ENCODE measurements at regions not wholly inside any gene's neighbourhood (a gene's known extent, or its start where the extent isn't known, plus 50 kb on each side); places are given as distances from the start of the nearest gene placed in this dataset.

GRCh38 chr6:140812636-140813035 is 1320.1 kb upstream of the GJE1 start:
- H3K4me1 ChIP-seq = no peaks in the 10 kb centered on the region
- H3K27me3 ChIP-seq = no peaks in the 10 kb centered on the region
- no peaks in the 10 kb centered on the region for H3K9me3 ChIP-seq
- no peaks in the 10 kb centered on the region for H3K36me3 ChIP-seq
- DNase-seq (ENCODE audit: low spot score) = no peak
- H3K27ac ChIP-seq = no peak overlapping the region
- TF ChIP-seq CTCF (IDR thresholded peaks at IDR 0.05) = no peak
- no peak overlapping the region for H3K4me3 ChIP-seq

- TF ChIP-seq CTCF (IDR thresholded peaks at IDR 0.05) = no peak
- Histone ChIP-seq H3K36me3 (no peaks in the 10 kb centered on the region), H3K27ac (no peak overlapping the region), H3K27me3 (no peaks in the 10 kb centered on the region), H3K4me3 (no peak overlapping the region), H3K9me3 (no peaks in the 10 kb centered on the region), H3K4me1 (no peaks in the 10 kb centered on the region)
- no peak for DNase-seq (ENCODE audit: low spot score)
Observed at GRCh38 chr6:140811642-140812041, 1321.1 kb upstream of the GJE1 start.

GRCh38 chr6:140809694-140810101 is 1323.0 kb upstream of the GJE1 start:
- no peak overlapping the region for H3K4me3 ChIP-seq
- no peaks in the 10 kb centered on the region for H3K36me3 ChIP-seq
- H3K27me3 ChIP-seq = no peaks in the 10 kb centered on the region
- TF ChIP-seq CTCF (IDR thresholded peaks at IDR 0.05) = no peak
- H3K9me3 ChIP-seq = no peaks in the 10 kb centered on the region
- H3K27ac ChIP-seq = no peak overlapping the region
- no peak for DNase-seq (ENCODE audit: low spot score)
- H3K4me1 ChIP-seq = no peaks in the 10 kb centered on the region

GRCh38 chr6:140806431-140806830 is 1326.3 kb upstream of the GJE1 start:
- Histone ChIP-seq H3K4me3 (no peak overlapping the region), H3K27ac (no peak overlapping the region), H3K4me1 (no peaks in the 10 kb centered on the region), H3K9me3 (no peaks in the 10 kb centered on the region), H3K36me3 (no peaks in the 10 kb centered on the region), H3K27me3 (no peaks in the 10 kb centered on the region)
- no peak for DNase-seq (ENCODE audit: low spot score)
- TF ChIP-seq CTCF (IDR thresholded peaks at IDR 0.05) = no peak

GRCh38 chr6:140794544-140794943 is 1338.2 kb upstream of the GJE1 start:
- TF ChIP-seq CTCF (IDR thresholded peaks at IDR 0.05) = no peak
- no peak for DNase-seq (ENCODE audit: low spot score)
- Histone ChIP-seq H3K4me1 (no peaks in the 10 kb centered on the region), H3K9me3 (no peaks in the 10 kb centered on the region), H3K4me3 (no peak overlapping the region), H3K27ac (no peak overlapping the region), H3K27me3 (no peaks in the 10 kb centered on the region), H3K36me3 (no peaks in the 10 kb centered on the region)

GRCh38 chr6:140790109-140790508 is 1342.6 kb upstream of the GJE1 start:
- no peak for TF ChIP-seq CTCF (IDR thresholded peaks at IDR 0.05)
- H3K9me3 ChIP-seq = no peaks in the 10 kb centered on the region
- no peaks in the 10 kb centered on the region for H3K36me3 ChIP-seq
- H3K4me1 ChIP-seq = no peaks in the 10 kb centered on the region
- H3K27me3 ChIP-seq = no peaks in the 10 kb centered on the region
- no peak for DNase-seq (ENCODE audit: low spot score)
- H3K4me3 ChIP-seq = no peak overlapping the region
- H3K27ac ChIP-seq = no peak overlapping the region

Data from right atrium auricular region (tissue), 2 donors.